ENCODE measurements at regions not wholly inside any gene's neighbourhood (a gene's known extent, or its start where the extent isn't known, plus 50 kb on each side); places are given as distances from the start of the nearest gene placed in this dataset.
A peak's percentile ranks its signal among the peaks of the same experiment; 100 is the strongest.

- no peaks in the 10 kb centered on the region for H3K27me3 ChIP-seq (ENCODE audit: insufficient read depth, low read length)
- no peaks in the 10 kb centered on the region for H3K79me2 ChIP-seq (ENCODE audit: control insufficient read depth, insufficient read depth, low read length, unreplicated experiment)
- H3K4me1 ChIP-seq (ENCODE audit: control insufficient read depth, insufficient read depth, low read length, unreplicated experiment), result peaks cover 6% of the 10 kb centered on the region
- no peak overlapping the region for H3K4me3 ChIP-seq (ENCODE audit: low read depth, low read length)
- H3K36me3 ChIP-seq (ENCODE audit: insufficient read depth, low read length), result no peaks in the 10 kb centered on the region
- no peak overlapping the region for H3K27ac ChIP-seq (ENCODE audit: low read depth, low read length)
- no peak overlapping the region for H2AFZ ChIP-seq (ENCODE audit: low read length, unreplicated experiment)
Observed at GRCh38 chrX:7714351-7714750, 128.6 kb upstream of the VCX start.

GRCh38 chrX:7711167-7711566, 131.8 kb upstream of the VCX start:
- peak overlapping the region; percentile 75 for H2AFZ ChIP-seq (ENCODE audit: low read length, unreplicated experiment)
- H3K36me3 ChIP-seq (ENCODE audit: insufficient read depth, low read length), result no peaks in the 10 kb centered on the region
- H3K27me3 ChIP-seq (ENCODE audit: insufficient read depth, low read length), result no peaks in the 10 kb centered on the region
- no peak overlapping the region for H3K27ac ChIP-seq (ENCODE audit: low read depth, low read length)
- peaks cover 6% of the 10 kb centered on the region for H3K4me1 ChIP-seq (ENCODE audit: control insufficient read depth, insufficient read depth, low read length, unreplicated experiment)
- H3K4me3 ChIP-seq (ENCODE audit: low read depth, low read length), result no peak overlapping the region
- H3K79me2 ChIP-seq (ENCODE audit: control insufficient read depth, insufficient read depth, low read length, unreplicated experiment), result no peaks in the 10 kb centered on the region

DNA sequence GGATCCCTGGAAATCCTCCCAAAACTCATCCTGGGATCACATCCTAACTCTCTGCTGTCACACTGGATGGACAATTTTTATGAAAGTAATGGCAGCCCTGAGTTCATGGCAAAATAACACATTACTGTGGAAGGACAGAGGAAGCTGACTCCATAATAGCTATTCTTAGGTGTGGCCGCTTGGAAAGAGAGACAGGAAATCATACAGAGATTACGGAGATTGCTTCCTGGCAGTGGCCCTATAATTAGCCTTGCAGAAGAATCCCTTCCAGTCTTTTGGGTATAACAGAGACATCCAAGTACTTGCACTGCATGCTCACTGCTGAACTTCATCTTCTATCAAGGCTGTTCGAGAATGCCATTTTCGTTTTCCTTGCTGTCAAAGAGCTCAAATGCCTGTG, 133.1 kb upstream of the VCX start:
- Histone ChIP-seq H3K27me3 (ENCODE audit: insufficient read depth, low read length) (no peaks in the 10 kb centered on the region), H3K4me3 (ENCODE audit: low read depth, low read length) (peak overlapping the region; percentile 72), H3K79me2 (ENCODE audit: control insufficient read depth, insufficient read depth, low read length, unreplicated experiment) (no peaks in the 10 kb centered on the region), H3K4me1 (ENCODE audit: control insufficient read depth, insufficient read depth, low read length, unreplicated experiment) (peaks cover 6% of the 10 kb centered on the region), H3K36me3 (ENCODE audit: insufficient read depth, low read length) (no peaks in the 10 kb centered on the region), H2AFZ (ENCODE audit: low read length, unreplicated experiment) (peak overlapping the region; percentile 68), H3K27ac (ENCODE audit: low read depth, low read length) (no peak overlapping the region)

- no peak overlapping the region for H3K27ac ChIP-seq (ENCODE audit: low read depth, low read length)
- H2AFZ ChIP-seq (ENCODE audit: low read length, unreplicated experiment), result no peak overlapping the region
Observed at GRCh38 chrX:7706032-7706431, 136.9 kb upstream of the VCX start.

DNA sequence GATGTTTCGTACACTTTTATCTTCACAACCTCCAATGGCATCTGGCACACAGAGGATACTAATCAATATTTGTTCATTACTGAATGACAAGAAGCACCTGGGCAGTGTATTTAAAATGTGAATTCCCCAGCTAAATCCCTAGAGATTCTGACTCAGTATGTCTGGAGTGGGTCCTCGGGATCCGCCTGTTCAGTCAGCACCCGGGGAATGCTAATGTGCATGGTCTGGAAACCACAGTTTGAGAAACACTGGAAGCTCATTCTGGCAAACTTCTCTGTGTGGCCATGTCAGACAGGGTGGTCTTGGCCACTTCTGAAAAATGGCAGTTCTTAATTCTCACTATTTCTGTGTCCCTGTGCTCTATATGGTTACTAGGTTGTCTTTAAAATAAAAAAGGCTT, 138.8 kb upstream of the VCX start:
- no peaks in the 10 kb centered on the region for H3K27me3 ChIP-seq (ENCODE audit: insufficient read depth, low read length)
- no peaks in the 10 kb centered on the region for H3K36me3 ChIP-seq (ENCODE audit: insufficient read depth, low read length)
- peaks cover 4% of the 10 kb centered on the region for H3K4me1 ChIP-seq (ENCODE audit: control insufficient read depth, insufficient read depth, low read length, unreplicated experiment)
- no peaks in the 10 kb centered on the region for H3K79me2 ChIP-seq (ENCODE audit: control insufficient read depth, insufficient read depth, low read length, unreplicated experiment)
- no peak overlapping the region for H3K27ac ChIP-seq (ENCODE audit: low read depth, low read length)
- H2AFZ ChIP-seq (ENCODE audit: low read length, unreplicated experiment), result no peak overlapping the region
- no peak overlapping the region for H3K4me3 ChIP-seq (ENCODE audit: low read depth, low read length)

More at GRCh38 chrX:7706032-7706431, 136.9 kb upstream of the VCX start:
- H3K4me1 ChIP-seq (ENCODE audit: control insufficient read depth, insufficient read depth, low read length, unreplicated experiment), result peaks cover 10% of the 10 kb centered on the region
- H3K27me3 ChIP-seq (ENCODE audit: insufficient read depth, low read length), result no peaks in the 10 kb centered on the region
- no peaks in the 10 kb centered on the region for H3K79me2 ChIP-seq (ENCODE audit: control insufficient read depth, insufficient read depth, low read length, unreplicated experiment)
- H3K4me3 ChIP-seq (ENCODE audit: low read depth, low read length), result no peak overlapping the region
- H3K36me3 ChIP-seq (ENCODE audit: insufficient read depth, low read length), result no peaks in the 10 kb centered on the region

- H3K36me3 ChIP-seq (ENCODE audit: insufficient read depth, low read length), result no peaks in the 10 kb centered on the region
- H3K27me3 ChIP-seq (ENCODE audit: insufficient read depth, low read length), result 0 out of 2 replicates have a peak, but pooled peaks cover 5% of the 10 kb centered on the region
- no peak overlapping the region for H3K27ac ChIP-seq (ENCODE audit: low read depth, low read length)
- no peak overlapping the region for H3K4me3 ChIP-seq (ENCODE audit: low read depth, low read length)
- no peaks in the 10 kb centered on the region for H3K79me2 ChIP-seq (ENCODE audit: control insufficient read depth, insufficient read depth, low read length, unreplicated experiment)
- H3K4me1 ChIP-seq (ENCODE audit: control insufficient read depth, insufficient read depth, low read length, unreplicated experiment), result no peaks in the 10 kb centered on the region
- no peak overlapping the region for H2AFZ ChIP-seq (ENCODE audit: low read length, unreplicated experiment)
Observed at GRCh38 chrX:7698248-7698647, 144.7 kb upstream of the VCX start.

- Histone ChIP-seq H3K79me2 (ENCODE audit: control insufficient read depth, insufficient read depth, low read length, unreplicated experiment) (no peaks in the 10 kb centered on the region), H3K27me3 (ENCODE audit: insufficient read depth, low read length) (0 out of 2 replicates have a peak, but pooled peaks cover 5% of the 10 kb centered on the region), H2AFZ (ENCODE audit: low read length, unreplicated experiment) (no peak overlapping the region), H3K4me1 (ENCODE audit: control insufficient read depth, insufficient read depth, low read length, unreplicated experiment) (no peaks in the 10 kb centered on the region), H3K36me3 (ENCODE audit: insufficient read depth, low read length) (no peaks in the 10 kb centered on the region), H3K27ac (ENCODE audit: low read depth, low read length) (no peak overlapping the region), H3K4me3 (ENCODE audit: low read depth, low read length) (no peak overlapping the region)
Observed at GRCh38 chrX:7690842-7691241, 152.1 kb upstream of the VCX start.

DNA sequence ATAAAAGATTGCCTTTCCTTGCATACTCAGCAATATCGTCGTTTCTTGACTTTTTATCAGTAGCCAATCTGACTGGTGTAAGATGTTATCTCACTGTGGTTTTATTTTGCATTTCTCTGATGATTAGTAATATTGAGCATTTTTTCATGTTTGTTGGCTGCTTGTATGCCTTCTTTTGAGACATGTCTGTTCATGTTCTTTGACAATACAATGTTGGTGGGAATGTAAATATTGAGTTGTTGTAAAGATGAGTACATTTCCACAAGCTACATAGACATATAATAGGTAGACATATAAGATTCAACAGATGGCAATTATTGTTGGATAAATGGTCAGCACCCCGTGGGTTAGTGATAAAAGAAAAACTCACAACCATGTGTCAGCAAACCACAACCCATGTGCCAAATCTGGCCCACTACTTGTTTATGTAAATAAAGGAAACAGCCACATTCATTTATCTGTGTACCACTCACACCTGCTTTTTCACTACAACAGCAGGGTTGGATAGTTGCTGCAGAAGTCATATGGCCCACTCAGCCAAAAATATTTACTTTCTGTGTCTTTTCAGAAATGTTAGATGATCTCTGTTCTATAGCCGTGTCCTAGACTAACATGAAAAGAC, 153.1 kb upstream of the VCX start:
- Histone ChIP-seq H3K79me2 (ENCODE audit: control insufficient read depth, insufficient read depth, low read length, unreplicated experiment) (no peaks in the 10 kb centered on the region), H2AFZ (ENCODE audit: low read length, unreplicated experiment) (no peak overlapping the region), H3K4me3 (ENCODE audit: low read depth, low read length) (no peak overlapping the region), H3K27me3 (ENCODE audit: insufficient read depth, low read length) (0 out of 2 replicates have a peak, but pooled peaks cover 5% of the 10 kb centered on the region), H3K36me3 (ENCODE audit: insufficient read depth, low read length) (no peaks in the 10 kb centered on the region), H3K27ac (ENCODE audit: low read depth, low read length) (no peak overlapping the region), H3K4me1 (ENCODE audit: control insufficient read depth, insufficient read depth, low read length, unreplicated experiment) (no peaks in the 10 kb centered on the region)

- Histone ChIP-seq H3K4me3 (ENCODE audit: low read depth, low read length) (no peak overlapping the region), H2AFZ (ENCODE audit: low read length, unreplicated experiment) (no peak overlapping the region), H3K27me3 (ENCODE audit: insufficient read depth, low read length) (no peaks in the 10 kb centered on the region), H3K79me2 (ENCODE audit: control insufficient read depth, insufficient read depth, low read length, unreplicated experiment) (no peaks in the 10 kb centered on the region), H3K36me3 (ENCODE audit: insufficient read depth, low read length) (no peaks in the 10 kb centered on the region), H3K27ac (ENCODE audit: low read depth, low read length) (no peak overlapping the region), H3K4me1 (ENCODE audit: control insufficient read depth, insufficient read depth, low read length, unreplicated experiment) (no peaks in the 10 kb centered on the region)
Observed at GRCh38 chrX:7680181-7680580, 162.8 kb upstream of the VCX start.

GRCh38 chrX:7654316-7654715, 188.7 kb upstream of the VCX start:
- no peaks in the 10 kb centered on the region for H3K36me3 ChIP-seq (ENCODE audit: insufficient read depth, low read length)
- no peaks in the 10 kb centered on the region for H3K79me2 ChIP-seq (ENCODE audit: control insufficient read depth, insufficient read depth, low read length, unreplicated experiment)
- H2AFZ ChIP-seq (ENCODE audit: low read length, unreplicated experiment), result no peak overlapping the region
- no peak overlapping the region for H3K27ac ChIP-seq (ENCODE audit: low read depth, low read length)
- no peaks in the 10 kb centered on the region for H3K27me3 ChIP-seq (ENCODE audit: insufficient read depth, low read length)
- H3K4me1 ChIP-seq (ENCODE audit: control insufficient read depth, insufficient read depth, low read length, unreplicated experiment), result no peaks in the 10 kb centered on the region
- H3K4me3 ChIP-seq (ENCODE audit: low read depth, low read length), result no peak overlapping the region

- Histone ChIP-seq H3K4me1 (ENCODE audit: control insufficient read depth, insufficient read depth, low read length, unreplicated experiment) (no peaks in the 10 kb centered on the region), H2AFZ (ENCODE audit: low read length, unreplicated experiment) (no peak overlapping the region), H3K4me3 (ENCODE audit: low read depth, low read length) (no peak overlapping the region), H3K27me3 (ENCODE audit: insufficient read depth, low read length) (no peaks in the 10 kb centered on the region; the same call in 1 of the 2 replicates), H3K27ac (ENCODE audit: low read depth, low read length) (no peak overlapping the region), H3K79me2 (ENCODE audit: control insufficient read depth, insufficient read depth, low read length, unreplicated experiment) (no peaks in the 10 kb centered on the region), H3K36me3 (ENCODE audit: insufficient read depth, low read length) (no peaks in the 10 kb centered on the region)
Observed at GRCh38 chrX:7647831-7648230, 195.1 kb upstream of the VCX start.

All from ACC112 (cell line).